Peyer's patch (tissue), 4 donors: ENCODE measurements at regions not wholly inside any gene's neighbourhood (a gene's known extent, or its start where the extent isn't known, plus 50 kb on each side); places are given as distances from the start of the nearest gene placed in this dataset.

Experiments
- DNase-seq, 3 donors: peaks; one replicate each; pipeline ENCODE4 v3.0.0-alpha.2; 2017 to 2019
- H3K27ac ChIP-seq, 4 donors: fragments of 200-600 bp; sonication (generic); one replicate each; pipeline ENCODE4 v1.5.1; 2016 to 2019
- H3K27me3 ChIP-seq, 2 donors: fragments of 200-600 bp; sonication (generic); one replicate each; pipeline ENCODE4 v1.5.1; 2019
- H3K36me3 ChIP-seq, 3 donors: fragments of 200-600 bp; sonication (generic); one replicate each; pipeline ENCODE4 v1.5.1; 2016 to 2019
- H3K4me1 ChIP-seq, 4 donors: fragments of 200-600 bp; sonication (generic); one replicate each; pipeline ENCODE4 v1.5.1; 2016 to 2019
- H3K4me3 ChIP-seq, 4 donors: fragments of 200-600 bp; sonication (generic); 1 replicate in 3 of 4; 2 replicates in 1 of 4; pipeline ENCODE4 v1.5.1; 2016 to 2019; ENCODE audit warnings: mild to moderate bottlenecking in 1 of 4
- H3K9me3 ChIP-seq, 4 donors: fragments of 200-600 bp; sonication (generic); one replicate each; pipeline ENCODE4 v1.5.1; 2016 to 2019; ENCODE audit warnings: mild to moderate bottlenecking in 1 of 4
- POLR2A ChIP-seq, 2 donors: fragments of 450-650 bp; IDR thresholded peaks; one replicate each; pipeline ENCODE4 v1.5.1; 2017; ENCODE audit warnings: antibody characterized with exemption in 2 of 2, mild to moderate bottlenecking in 2 of 2, moderate library complexity in 2 of 2
- TF ChIP-seq, protein P1 (sequence below), 6 experiments: fragments of 450-650 bp in 4 of 6; fragments of 200-600 bp in 2 of 6; sonication (generic) in 1 of 6; IDR thresholded peaks; one replicate each; pipeline ENCODE4 v1.5.1; 2017 to 2019; ENCODE audit warnings: antibody characterized with exemption in 6 of 6, mild to moderate bottlenecking in 3 of 6, moderate library complexity in 1 of 6

DNA sequence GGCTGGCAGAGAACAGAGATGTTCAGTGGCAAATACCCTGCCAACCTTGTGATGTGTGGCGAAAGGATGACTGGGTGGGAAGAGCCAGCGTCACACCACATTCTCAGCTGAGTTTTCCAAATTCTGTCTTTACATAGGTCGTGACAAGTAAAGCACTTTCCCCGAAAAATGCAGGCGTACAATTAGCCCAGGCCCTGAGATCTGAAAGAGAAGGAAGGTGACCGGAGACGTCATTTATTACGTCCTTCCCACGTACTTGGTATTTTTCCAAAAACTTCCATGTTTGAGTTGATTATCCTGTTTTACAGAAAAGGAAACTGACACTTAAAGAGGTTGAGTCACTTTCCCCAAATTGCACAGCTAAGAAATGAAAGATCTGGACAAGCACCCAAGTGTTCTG lies 413.3 kb downstream of the PRDM2 start:
- Histone ChIP-seq H3K36me3 (no peaks in the 10 kb centered on the region), H3K9me3 (no peaks in the 10 kb centered on the region), H3K27me3 (no peaks in the 10 kb centered on the region), H3K4me3 (no peak overlapping the region), H3K4me1 (no peaks in the 10 kb centered on the region), H3K27ac (no peak overlapping the region)
- no peak for DNase-seq
- no peak for TF ChIP-seq POLR2A (IDR thresholded peaks at IDR 0.05)
- TF ChIP-seq, protein P1, sequence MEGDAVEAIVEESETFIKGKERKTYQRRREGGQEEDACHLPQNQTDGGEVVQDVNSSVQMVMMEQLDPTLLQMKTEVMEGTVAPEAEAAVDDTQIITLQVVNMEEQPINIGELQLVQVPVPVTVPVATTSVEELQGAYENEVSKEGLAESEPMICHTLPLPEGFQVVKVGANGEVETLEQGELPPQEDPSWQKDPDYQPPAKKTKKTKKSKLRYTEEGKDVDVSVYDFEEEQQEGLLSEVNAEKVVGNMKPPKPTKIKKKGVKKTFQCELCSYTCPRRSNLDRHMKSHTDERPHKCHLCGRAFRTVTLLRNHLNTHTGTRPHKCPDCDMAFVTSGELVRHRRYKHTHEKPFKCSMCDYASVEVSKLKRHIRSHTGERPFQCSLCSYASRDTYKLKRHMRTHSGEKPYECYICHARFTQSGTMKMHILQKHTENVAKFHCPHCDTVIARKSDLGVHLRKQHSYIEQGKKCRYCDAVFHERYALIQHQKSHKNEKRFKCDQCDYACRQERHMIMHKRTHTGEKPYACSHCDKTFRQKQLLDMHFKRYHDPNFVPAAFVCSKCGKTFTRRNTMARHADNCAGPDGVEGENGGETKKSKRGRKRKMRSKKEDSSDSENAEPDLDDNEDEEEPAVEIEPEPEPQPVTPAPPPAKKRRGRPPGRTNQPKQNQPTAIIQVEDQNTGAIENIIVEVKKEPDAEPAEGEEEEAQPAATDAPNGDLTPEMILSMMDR (IDR thresholded peaks at IDR 0.05): no peak

DNA sequence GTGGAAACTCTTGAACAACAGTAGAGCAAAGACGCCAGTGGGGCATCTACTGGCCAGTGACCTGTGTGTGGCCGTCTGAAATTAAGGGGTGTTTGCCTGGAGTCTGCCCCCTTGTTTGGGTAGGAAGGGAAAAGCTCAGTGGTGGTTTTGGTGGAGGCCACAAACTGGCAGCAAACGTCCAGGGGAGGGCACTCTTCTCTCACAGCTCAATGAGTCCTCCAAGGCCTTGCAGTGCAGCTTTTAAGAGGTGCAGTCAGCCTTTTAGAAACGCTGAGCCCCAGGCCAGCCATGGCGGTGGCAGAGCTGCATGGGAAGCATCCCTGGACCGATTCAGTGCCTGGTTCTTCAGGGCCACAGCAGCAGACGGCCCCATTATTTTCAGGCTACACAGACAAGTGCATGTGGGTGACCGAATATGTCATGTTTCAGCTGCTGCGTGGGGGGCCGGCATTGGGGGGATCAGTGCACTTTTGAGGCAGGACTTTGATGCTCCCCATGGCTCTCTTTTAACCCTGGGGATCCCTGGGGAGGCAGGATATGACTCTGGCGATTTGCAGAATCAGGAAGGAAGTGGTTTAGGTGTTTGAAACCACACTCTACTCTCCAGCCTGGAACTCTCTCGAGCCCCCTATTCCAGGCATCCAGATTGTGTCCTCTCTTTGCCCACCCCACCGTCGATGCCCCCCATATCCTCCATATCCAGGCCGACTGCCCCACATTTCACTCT lies 414.0 kb downstream of the PRDM2 start:
- Histone ChIP-seq H3K27ac (no peak overlapping the region), H3K4me1 (no peaks in the 10 kb centered on the region), H3K27me3 (no peaks in the 10 kb centered on the region), H3K9me3 (no peaks in the 10 kb centered on the region), H3K36me3 (no peaks in the 10 kb centered on the region), H3K4me3 (no peak overlapping the region)
- no peak for TF ChIP-seq POLR2A (IDR thresholded peaks at IDR 0.05)
- TF ChIP-seq, protein P1 (IDR thresholded peaks at IDR 0.05): peak in 4 of 6 experiments; percentile 13 to 39 (median 22)
- peak in 1 of 3 donors; percentile 49 for DNase-seq

DNA sequence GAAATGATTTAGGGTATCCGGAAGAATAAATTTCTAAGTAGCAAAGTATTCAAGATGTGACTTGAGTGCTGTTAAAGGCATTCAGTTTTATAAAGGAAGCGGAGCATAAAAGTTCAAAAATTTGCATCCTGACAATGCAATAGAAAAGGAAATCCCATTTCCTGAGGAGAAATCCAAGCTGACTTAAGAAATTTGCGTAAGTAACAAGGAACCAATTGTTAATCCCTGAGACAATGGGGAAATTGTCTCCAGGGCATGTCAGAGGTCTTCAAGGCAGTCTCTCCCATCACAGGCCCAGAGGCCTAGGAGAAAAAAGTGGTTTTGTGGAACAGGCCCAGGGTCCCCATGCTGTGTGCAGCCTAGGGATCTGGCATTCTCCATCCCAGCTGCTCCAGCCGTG lies 416.0 kb downstream of the PRDM2 start:
- Histone ChIP-seq H3K27ac (no peak overlapping the region), H3K4me3 (no peak overlapping the region), H3K4me1 (no peaks in the 10 kb centered on the region), H3K9me3 (no peaks in the 10 kb centered on the region), H3K27me3 (no peaks in the 10 kb centered on the region), H3K36me3 (no peaks in the 10 kb centered on the region)
- no peak for TF ChIP-seq POLR2A (IDR thresholded peaks at IDR 0.05)
- TF ChIP-seq, protein P1 (IDR thresholded peaks at IDR 0.05): no peak
- DNase-seq: no peak

DNA sequence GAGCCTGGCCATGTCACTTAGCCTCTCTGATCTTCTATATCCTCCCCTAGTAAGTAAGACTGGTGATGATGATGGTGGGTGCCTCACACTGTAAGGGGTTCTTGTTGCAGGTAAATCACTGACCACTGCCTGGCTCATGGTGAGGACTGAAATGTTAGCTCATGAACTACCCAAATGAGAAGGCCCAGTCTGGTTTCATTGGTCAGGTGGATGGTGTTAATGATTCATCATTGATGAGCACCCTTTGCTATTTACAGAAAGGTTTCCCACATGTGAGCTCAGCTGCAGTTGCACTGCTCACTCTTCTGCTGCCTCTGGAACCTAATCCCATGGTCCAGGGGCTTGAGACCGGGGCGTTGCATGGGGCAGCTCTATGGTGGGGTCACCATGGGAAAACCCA lies 417.7 kb downstream of the PRDM2 start:
- Histone ChIP-seq H3K27me3 (no peaks in the 10 kb centered on the region), H3K9me3 (no peaks in the 10 kb centered on the region), H3K4me1 (no peaks in the 10 kb centered on the region), H3K27ac (no peak overlapping the region), H3K4me3 (no peak overlapping the region), H3K36me3 (no peaks in the 10 kb centered on the region)
- DNase-seq: no peak
- TF ChIP-seq, protein P1 (IDR thresholded peaks at IDR 0.05): no peak
- no peak for TF ChIP-seq POLR2A (IDR thresholded peaks at IDR 0.05)

DNA sequence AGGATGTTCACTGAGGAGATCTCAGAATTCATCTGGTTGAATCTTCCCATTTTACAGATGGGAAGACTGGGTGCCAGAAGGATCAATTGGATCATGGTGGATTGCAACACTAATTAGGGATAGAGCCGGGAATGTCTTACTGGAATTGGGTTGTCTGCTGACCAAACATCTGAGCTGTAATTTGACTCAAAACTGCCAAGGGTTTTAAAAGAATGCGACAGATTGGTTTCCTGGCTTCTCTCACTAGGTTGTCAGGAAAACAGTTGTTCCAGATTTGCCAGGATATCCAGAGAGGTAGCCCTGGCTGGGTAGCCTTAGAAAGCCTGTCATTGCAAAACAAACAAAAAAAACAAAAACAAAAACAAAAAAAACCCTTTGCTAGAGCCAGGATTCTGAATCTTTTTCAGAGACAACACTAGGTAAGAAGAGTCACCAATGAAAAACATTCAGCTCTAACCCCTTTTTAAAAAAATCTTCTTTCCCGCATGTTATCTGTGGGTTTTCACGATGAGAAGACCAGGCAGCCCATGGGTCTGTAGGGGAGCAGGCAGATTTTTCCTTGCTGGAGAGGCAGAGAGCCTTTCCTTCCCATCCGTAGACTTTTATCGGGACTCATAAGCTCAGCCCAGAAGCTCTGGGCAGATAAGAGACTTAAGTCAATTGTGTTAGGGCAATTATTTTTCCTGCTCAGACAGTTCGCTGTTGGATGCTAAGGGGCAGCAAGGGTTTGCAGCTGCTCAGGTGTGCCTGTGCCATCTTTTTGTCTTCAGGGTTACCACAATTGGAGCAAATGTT lies 418.9 kb downstream of the PRDM2 start:
- Histone ChIP-seq H3K4me1 (no peaks in the 10 kb centered on the region), H3K9me3 (no peaks in the 10 kb centered on the region), H3K4me3 (no peak overlapping the region), H3K27me3 (no peaks in the 10 kb centered on the region), H3K36me3 (no peaks in the 10 kb centered on the region), H3K27ac (no peak overlapping the region)
- TF ChIP-seq, protein P1 (IDR thresholded peaks at IDR 0.05): no peak
- no peak for TF ChIP-seq POLR2A (IDR thresholded peaks at IDR 0.05)
- DNase-seq: no peak
